HG02642 (cell line): ENCODE measurements at regions not wholly inside any gene's neighbourhood (a gene's known extent, or its start where the extent isn't known, plus 50 kb on each side); places are given as distances from the start of the nearest gene placed in this dataset.

Experiments used
- ATAC-seq: cut with Tn5 transposase; IDR thresholded peaks from one replicate; pipeline ENCODE4 v1.9.1; 2021; ENCODE audit warnings: mild to moderate bottlenecking; ENCODE audit not compliant: unreplicated experiment, poor library complexity

DNA sequence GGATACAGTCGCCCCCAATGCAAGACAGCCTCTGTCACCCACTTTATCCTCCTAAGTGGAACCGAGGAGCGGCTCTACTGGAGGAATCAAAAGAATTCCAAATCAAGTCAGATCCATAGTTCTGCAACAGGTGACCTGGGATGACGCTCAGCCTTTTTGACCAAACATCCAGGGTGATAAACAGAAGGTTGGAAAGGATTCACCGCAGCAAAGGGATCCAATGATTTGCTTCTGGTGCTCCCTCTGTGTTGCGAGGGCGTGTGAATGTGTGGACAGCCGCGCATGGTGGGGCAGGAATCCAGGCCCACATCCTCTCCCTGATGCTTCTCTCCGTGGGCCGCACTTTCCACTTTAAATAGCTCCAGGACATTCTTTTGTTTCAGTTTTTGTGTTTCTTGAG lies 116.8 kb upstream of the CDH4 start:
- no peak for ATAC-seq

DNA sequence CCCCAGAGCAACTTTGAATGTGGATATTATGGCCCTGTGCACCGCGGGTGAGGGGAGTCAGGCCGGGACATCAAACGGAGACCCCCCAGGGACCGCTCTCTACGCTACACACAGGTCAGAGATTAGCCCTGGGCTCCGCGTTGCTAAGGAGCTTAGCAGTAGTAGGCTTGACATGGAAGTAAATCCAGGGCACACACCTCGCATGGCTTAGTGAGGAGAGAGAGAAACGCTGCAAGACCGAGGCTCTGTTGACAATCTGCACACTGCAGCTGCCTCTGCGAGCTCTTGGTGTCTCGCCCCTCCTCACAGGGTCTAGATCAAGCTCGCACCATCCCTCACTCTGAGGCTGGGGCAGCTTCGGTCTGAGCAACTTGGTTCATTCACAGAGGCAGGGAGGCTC lies 116.1 kb upstream of the CDH4 start:
- ATAC-seq, result no peak

DNA sequence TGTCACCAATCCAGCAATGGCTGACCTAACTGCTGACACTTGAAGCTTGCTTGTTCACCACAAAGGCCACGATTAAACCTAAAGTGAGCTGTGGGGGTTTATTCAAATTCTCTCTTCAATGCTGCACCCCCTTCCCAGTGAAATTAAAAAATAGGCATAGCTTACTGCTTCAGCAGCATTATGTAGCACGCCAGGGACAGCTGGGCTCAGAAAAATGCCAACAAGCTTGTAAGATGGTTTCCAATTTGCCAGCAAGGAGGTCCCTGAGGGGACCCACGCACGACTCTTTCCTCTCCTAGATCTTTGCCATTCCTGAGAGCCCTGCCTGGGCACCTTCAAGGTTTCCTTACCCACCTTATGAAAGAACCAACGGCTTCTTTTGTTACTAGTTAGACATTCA lies 113.5 kb upstream of the CDH4 start:
- ATAC-seq, result no peak

DNA sequence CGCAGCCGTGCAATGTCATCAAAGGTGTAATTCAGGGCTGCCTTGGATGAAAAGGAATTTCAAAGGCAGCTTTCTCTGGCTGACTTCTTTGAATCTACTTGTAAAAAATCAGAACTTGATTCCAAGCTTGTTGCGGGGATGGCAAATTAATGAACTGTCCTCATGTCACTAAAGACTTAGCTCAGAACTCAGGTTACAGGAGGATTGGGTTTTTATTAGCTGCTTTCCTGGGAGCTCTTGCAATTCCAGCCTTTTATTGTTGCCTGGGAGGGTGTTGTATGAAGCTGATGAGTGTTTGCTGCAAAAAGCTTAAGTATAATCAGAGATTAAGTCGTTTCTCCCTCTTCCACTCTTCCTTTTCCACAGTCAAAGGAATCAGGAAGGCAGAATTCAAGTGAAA lies 113.0 kb upstream of the CDH4 start:
- no peak for ATAC-seq

DNA sequence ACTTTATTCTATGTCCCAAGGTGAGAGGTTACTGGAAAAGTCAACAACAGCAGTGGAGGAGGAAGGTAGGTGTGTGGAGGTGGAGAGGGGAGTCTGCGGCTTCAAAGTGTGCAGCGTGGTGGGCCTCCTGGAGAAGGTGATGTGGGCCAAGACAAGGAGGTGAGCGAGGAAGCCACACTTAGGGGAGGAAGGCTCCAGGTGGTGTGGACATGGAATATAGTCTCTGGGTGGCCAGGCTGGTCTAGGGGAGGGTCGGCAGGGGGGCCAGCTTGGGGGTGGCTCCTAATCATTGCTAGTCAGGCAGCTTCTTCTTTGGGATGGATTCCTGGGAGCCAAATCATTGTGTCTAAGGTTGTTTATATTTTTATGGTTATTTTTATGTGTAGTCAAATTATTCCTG lies 111.5 kb upstream of the CDH4 start:
- ATAC-seq, result no peak

DNA sequence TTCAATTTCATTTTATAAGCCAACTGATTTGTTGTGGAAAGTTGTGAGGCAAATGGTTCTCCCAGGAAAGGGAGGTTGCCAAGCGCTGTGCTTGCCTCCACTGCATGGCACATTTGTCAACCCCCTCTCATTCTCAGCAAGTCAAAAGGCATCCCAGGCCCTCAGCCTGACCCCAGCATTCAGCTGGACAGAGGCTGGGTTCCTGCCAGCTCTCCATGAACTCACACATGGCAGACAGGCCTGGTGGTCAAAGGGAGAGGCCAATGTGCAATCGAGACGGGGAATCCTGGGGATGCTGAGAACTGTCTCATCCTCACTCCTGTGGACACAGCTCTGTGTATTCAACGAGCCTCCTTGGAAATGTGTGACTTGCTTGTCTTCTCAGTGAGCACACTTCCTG lies 106.0 kb upstream of the CDH4 start:
- ATAC-seq, result no peak

DNA sequence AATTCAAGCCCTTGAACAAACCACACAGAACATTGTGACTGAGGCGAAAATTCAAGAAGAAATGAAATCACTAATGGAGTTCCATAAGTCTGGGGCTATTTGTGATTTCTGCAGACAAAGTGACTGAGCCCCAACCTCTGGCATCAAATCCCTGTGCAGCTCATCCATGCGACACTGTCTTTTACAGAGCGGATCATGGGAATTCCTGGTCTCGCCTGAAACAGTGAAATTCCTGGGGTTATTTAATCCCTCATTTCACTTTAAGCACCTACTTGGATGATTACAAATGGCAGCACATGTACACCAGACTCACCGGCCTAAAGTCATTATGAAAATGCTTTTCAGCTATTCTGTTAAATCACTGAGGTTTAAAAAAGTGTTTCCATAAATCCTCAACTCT lies 102.4 kb upstream of the CDH4 start:
- ATAC-seq, result no peak

DNA sequence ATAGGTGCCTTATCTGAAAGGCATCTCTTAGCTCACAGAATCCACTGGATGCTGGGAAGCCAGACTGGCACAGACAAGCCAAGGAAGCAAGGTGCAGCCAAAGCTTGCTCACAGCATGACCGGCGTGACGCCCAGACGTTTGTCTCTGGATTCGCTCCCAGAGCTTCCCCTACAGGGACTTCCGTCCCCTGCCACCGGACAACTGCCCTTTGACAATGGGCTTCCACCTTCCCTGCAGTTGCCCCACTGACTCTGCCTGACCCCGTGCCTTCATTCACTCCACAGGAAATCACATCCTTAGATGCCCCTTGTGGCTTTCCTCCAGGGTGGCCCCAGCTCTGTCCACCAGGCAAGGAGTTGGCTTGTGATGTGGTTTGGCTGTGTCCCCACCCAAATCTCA lies 94.8 kb upstream of the CDH4 start:
- no peak for ATAC-seq

DNA sequence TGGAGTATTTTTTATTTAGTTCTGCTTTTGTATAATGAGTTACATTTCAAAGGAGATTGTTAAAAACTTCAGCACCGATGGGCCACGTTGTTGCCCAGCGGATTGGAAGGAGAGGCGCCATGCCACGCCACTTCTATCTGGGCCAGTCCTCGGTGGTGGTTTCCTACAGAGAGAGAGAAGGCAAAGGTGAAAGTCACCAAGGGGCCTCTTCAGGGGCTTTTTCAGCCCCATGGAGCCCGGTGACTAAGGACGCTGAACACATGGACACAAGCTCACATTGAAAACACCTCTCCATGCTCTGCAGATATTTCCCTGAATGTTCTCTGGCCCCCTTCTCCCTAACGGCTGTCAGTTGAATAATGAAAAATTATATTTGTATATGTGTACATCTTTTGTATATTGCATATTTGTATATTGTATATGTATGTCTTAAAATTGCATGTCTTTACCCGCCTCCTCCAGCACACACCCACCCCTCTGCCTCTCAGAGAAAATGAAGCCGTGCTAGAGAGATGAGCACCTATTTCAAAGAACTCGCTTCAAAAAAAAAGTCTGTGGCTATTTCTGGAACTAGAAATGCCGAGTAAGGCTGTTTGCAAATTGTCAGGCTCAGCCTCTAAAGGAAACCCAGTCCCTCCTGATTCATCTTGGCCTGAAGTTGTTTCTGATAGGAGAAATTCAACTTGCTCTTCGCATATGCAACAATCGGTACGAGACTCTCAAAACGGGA lies 91.9 kb upstream of the CDH4 start:
- ATAC-seq, result no peak

DNA sequence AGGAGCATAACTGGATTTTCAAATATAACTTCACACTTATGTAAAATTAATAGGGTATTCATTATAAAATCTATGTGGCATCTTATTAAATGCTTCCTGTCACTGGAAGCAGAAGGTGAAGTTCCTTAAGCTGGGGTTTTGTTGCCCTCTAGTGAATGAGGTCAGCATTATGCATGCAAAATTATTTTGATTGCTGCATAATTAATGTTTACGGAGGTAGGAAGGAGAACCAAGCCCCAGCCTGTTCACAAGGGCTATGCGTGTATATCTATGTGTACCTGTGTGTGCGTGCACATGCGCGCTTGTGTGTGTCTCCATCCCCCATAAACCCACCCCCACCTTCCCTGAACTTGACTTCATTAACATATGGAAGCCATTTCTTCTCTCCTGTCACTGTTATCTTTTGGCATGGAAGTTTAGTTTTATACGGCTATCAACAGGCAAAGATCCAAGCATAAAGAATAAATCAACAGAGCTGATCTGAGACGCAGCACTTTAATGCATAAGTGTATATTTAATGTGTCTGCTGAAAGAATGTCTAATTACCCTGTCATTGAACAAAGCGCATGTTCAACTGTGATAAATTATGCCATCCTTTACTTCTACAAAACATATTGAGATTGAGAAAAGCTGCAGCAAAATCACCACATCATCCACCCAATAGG lies 90.2 kb upstream of the CDH4 start:
- no peak for ATAC-seq

DNA sequence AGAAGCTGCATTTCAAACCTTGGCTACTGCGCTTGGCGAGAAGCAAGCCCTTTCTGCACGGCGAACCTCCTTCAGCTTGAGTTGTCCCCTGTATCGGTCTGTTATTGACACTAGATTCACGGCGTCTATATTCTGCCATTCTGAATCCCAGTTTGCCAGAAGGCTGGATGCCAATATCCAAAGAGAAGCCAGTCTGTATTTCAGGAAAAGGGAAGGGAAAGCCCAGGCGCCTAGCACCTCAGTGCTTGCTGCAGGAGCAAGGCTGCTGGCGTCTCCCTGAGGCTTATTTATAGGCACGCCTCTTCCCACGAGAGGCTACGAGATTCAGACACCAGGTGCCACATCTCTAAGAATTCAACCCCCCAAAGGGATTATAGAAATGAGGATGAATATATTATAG lies 89.6 kb upstream of the CDH4 start:
- no peak for ATAC-seq

DNA sequence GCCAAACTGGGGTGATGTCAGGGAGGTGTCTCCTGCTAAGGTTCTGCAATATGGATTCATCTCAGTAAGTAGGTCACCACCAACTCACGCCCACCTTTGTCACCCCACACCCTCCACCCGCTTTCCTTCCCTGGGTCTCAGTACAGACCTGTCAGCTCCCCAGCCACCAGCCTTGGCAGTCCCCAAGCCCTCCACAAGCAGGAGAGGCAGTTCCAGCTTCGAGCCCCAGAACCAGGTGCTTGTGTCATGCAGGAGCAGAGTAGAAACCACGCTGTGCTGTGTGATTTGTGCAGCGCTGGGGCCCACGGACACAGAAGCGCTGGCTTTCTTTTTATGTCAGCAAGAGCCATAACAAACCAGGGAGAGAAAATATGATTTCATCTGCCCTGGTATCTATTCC lies 89.0 kb upstream of the CDH4 start:
- no peak for ATAC-seq

DNA sequence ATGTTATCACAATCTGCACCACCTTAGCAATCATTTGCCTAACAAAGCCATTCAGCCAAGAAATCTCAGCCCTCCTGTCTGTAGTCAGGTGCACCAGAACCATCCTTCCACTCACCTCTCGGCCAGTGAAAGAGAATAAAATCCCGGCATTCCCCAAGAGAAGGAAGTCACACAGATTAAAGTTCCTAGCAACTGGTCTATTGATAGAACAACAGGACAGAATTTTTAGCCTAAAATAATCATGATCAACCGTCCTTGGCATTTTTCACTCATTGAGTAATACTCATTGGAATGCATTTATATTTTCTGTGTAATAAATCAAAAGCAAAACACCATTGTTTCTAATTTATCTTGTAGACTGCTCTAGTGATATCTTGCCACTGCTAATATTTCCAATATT lies 85.7 kb upstream of the CDH4 start:
- ATAC-seq, result no peak

DNA sequence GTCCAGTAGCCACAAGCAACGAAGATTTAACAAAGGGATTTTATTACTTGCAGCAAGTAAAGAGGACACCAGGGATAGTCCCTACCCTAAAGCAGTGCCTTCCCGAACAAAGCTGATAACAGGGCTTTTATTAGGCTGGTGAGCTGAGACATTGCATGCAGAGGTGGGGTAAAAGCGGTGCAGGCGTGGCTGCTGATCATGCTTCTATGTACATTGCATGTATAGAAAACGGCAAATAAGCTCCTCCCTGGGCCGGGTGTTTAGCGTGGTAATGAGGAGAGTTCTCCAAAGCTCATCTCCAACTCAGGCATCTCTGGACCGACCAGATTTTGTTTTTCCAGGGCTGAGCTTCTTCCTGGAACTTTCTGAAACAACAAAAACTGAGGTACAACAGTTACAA lies 83.5 kb upstream of the CDH4 start:
- ATAC-seq, result no peak

DNA sequence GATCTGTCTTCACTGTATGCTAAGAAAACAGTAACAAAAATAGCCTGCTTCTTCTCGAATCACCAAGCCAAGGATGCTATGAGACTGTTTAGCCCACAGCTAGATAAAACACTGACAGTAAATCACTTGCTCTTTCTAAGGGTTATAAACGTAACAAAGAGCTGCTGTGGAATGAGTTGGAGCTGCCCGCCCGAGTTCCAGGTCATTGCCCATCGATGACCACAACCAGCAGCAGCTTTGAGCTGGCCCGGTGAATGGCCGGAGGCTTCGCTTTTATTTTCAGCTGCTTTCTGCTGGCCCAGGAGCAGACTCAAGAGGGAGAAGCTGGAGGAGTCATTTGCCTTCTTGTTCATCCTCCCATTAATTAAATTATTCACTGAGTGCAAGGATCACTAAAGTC lies 82.2 kb upstream of the CDH4 start:
- ATAC-seq, result no peak

DNA sequence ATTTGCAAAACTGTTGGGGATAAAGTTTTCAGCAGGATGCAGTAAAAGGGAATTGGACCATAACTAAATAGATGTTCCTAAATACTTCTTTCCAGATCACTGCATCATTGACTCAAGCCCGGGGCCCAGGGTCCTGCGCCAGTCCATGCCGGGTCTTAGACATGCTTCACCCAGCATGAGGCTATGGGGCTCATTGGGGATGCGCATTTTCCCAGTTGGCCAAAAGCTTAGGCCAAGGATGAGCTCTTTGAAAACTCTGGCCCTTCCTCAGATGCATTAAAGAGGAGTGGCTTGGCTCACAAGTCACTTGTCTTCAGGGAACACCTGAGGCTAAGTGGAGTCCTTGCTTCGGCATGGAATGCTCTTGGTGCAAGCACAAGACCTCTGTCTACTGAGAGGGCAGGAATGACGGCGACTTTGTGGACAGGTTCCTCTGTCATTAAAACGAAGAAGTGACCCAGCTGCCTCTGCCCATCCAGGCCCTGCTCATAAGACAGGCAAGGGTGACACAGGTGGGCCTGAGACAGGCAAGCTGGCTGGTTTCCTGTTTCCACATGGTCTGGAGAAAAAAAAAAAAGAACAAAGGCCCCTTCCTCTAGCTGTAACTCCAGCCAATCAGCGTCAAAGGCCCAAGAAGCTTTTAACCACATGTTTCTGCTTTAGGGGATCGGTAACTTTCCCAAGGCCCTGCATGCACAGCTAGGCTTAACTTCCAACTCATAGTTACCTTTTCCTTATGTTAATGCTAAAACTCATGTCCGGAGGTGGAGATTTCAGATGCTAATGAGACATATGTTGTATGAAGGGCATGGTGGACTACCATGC lies 81.4 kb upstream of the CDH4 start:
- no peak for ATAC-seq

DNA sequence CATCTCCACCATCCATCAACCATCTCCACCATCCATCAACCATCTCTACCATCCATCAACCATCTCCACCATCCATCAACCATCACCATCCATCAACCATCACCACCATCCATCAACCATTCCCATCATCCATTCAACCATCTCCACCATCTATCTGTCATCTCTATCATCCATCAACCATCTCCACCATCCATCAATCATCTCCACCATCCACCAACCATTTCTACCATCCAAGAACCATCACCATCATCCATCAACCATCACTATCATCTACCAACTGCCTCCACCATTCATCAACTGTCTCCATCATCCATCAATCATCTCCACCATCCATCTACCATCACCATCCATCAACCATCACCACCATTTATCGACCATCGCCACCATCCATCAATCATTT lies 78.8 kb upstream of the CDH4 start:
- no peak for ATAC-seq

DNA sequence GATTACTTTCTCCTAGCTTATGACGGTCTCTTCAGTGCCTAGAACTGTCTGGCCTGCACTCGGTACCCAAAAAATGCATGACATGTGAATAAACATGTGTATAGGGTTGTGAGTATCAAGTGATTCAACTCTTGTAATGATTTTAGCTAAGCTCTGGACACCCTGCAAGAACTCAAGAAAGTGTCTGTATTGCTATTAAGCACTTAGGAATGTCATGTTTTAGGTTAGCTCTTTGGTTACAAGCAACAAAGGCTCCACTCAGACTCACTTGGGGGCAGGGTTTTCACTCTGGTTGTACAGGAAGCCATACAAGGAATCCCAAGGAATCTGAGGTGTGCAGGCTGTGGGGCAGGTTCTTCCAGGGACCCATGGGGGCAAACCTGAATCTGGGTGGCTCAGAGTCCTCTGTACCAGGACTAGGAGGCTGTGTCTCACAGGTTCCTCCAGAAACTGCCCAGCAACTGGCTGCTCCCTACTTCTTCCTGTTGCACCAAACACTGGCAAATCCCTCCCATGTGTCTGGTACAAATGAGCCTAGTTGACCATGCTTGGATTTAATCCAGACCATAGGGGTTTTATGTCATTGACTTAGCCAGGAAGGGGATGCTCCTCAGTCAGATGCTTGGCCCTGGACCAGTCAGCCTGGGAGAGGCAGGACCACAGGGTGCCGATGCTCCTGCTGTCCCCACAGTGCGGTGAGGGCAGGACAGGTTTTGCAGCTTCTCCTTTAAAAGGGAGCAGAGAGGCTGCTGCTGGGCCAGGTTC lies 77.9 kb upstream of the CDH4 start:
- ATAC-seq, result no peak

DNA sequence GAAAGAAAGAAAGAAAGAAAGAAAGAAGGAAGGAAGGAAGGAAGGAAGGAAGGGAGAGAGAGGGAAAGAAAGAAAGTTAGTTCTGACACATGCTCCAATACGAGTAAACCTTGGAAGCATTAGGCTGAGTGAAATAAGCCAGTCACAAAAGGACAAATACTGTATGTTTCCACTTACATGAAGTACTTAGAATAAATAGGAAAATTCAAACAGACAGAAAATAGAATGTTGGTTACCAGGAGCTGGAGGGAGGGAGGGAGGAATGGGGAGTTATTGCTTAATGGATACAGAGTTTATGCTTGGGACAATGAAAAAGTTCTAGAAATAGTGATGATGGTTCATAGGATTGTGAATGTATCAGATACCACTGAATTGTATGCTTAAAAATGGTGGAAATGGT lies 75.2 kb upstream of the CDH4 start:
- no peak for ATAC-seq

DNA sequence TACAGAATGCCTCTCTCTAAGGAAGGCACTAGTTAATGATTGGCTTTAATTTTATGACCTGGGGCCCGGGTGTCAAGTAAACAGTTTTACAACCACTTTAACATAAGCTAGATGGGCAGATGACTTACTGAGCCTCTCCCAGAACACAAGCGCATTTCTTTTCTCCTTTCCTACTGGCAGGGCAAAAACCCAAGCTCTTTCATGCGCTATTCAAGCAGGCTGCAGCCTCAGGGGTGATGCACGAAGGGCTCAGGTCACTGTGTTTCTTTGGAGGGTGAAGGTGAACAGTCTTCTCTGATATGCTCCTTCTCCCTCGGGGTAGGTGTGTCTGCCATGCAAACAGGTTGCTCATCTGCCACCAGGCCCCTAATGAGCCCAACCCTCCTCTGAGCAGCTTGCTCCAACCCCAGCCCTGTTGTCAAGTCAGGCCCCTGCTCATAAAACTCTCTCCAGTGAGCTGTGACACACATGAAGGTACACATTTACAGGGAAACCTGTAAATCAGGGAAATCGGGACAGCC lies 73.5 kb upstream of the CDH4 start:
- ATAC-seq, result no peak

DNA sequence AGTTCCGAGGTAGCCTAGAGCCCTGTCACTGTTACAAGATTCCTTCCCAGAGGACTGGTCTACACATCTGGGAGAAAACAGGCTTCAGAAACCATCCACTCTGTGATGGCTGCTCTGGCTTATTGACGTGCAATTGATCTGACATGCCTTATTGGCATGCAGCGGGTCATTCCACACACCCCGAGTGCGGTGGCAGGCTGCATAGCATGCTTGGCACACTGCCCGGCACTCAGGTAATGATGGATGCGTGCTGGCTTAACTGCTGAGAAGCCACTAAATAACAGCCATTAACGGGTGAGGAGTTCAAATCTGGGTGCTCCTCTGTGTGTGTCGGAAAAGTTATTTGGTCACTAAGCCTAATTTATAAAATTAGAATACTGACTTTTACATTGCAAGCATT lies 67.9 kb upstream of the CDH4 start:
- no peak for ATAC-seq
